GM10266 (cell line): ENCODE measurements at regions not wholly inside any gene's neighbourhood (a gene's known extent, or its start where the extent isn't known, plus 50 kb on each side); places are given as distances from the start of the nearest gene placed in this dataset.

Experiments
- DNase-seq: peaks from one replicate; pipeline ENCODE4 v3.0.0; 2012; ENCODE audit errors: extremely low spot score
- TF ChIP-seq, protein P1 (sequence below): IDR thresholded peaks from 2 replicates; pipeline ENCODE4 v1.5.1; 2012; ENCODE audit warnings: mild to moderate bottlenecking, low read depth; ENCODE audit not compliant: control insufficient read depth, insufficient read depth; ENCODE audit errors: missing control alignments

DNA sequence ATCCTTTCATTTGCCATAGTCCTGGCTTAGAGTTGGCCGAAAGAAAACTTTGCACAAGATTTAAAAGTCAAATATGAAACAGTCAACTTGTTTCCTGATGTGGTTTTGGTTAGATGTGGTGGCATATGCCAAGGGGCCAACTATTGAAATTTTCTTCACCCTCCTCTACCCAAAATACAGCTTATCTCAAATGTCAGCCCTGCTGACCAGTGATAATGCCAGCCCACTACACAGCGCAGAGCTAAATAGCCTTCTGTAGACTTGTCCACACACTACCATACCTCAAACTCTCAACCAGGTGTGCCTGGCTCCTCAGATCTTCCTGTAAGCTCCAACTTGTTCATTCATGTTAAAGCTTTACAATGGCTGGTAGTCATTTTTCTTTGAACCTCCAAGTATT, 368.5 kb upstream of the STAC start:
- no peak for DNase-seq
- TF ChIP-seq, protein P1, sequence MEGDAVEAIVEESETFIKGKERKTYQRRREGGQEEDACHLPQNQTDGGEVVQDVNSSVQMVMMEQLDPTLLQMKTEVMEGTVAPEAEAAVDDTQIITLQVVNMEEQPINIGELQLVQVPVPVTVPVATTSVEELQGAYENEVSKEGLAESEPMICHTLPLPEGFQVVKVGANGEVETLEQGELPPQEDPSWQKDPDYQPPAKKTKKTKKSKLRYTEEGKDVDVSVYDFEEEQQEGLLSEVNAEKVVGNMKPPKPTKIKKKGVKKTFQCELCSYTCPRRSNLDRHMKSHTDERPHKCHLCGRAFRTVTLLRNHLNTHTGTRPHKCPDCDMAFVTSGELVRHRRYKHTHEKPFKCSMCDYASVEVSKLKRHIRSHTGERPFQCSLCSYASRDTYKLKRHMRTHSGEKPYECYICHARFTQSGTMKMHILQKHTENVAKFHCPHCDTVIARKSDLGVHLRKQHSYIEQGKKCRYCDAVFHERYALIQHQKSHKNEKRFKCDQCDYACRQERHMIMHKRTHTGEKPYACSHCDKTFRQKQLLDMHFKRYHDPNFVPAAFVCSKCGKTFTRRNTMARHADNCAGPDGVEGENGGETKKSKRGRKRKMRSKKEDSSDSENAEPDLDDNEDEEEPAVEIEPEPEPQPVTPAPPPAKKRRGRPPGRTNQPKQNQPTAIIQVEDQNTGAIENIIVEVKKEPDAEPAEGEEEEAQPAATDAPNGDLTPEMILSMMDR, result no peak

DNA sequence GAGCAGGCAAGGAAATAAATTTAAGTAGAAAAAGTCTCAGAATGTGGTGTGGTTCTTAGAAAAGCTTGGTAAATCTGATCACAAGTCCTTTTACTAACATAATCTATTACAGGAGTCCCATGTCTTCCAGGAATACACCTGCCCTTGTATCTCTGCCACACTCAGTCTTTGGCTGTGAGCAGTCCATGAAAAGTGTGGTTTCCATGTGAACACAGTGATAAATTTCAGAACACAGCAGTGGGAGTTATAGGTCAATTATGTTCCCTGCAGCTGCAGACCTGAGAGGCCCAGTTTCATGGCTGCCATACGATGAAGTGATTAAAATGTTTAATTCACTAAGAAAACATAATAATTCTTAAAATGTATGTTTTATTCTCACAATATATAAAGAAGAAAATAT, 366.9 kb upstream of the STAC start:
- TF ChIP-seq, protein P1, result no peak
- no peak for DNase-seq

DNA sequence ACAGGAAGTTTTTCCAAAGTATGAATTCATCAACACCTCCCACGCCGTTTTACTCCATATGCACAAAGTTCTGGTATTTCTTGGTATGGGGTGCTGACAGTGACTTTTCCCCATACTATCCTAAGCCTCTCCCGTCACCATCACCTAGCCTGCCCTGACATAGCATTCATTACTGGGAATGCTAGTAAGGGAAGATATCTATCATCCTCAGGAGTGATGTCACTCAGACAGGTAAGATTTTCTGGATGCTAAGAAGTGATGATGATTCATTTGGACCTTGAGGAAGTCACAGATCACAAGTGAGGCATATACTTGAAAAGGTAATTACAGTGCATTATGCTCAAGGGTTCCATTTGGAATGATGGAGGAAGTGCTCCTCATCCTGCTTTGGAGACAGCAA, 355.1 kb upstream of the STAC start:
- no peak for DNase-seq
- TF ChIP-seq, protein P1, result no peak

DNA sequence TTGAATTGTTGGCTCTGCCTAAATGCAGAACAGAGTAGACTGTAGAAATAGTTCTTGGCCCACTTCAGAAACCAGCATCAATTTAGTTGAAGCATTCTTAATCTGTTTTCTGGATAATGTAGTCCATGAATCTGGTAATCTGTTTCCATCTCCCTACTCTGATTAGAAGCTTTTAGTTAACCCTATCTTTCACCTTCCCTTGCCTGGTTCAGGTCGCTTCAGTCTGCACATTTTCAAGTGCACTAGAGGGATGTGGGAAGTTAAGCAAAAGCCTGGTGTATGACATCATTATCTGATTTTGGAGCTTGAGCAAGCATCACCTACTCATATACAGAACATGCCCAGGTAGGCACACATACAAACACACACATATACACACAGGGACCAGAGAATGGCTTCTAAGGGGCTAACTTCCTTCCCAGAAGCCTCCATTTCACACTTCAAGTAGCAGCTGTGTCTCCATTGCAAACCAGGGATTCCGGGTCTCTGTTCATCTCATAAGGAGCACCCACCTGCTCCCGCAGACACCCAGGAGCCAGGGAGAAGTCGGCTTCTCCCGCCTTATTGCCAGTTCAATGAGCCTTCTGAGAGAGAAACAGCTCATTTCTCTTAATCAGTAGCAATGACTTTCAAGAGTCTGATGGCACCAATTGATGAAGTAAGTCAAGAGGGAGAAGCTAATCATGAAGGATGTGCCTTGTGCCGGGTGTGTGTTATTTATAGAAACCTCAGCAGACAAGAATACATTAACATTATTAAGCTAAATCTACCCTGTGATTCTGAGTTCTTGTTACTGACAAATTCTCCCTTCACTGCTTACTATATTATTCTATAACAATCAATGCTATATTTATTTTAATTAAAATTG, 347.9 kb upstream of the STAC start:
- TF ChIP-seq, protein P1, result no peak
- DNase-seq, result no peak

DNA sequence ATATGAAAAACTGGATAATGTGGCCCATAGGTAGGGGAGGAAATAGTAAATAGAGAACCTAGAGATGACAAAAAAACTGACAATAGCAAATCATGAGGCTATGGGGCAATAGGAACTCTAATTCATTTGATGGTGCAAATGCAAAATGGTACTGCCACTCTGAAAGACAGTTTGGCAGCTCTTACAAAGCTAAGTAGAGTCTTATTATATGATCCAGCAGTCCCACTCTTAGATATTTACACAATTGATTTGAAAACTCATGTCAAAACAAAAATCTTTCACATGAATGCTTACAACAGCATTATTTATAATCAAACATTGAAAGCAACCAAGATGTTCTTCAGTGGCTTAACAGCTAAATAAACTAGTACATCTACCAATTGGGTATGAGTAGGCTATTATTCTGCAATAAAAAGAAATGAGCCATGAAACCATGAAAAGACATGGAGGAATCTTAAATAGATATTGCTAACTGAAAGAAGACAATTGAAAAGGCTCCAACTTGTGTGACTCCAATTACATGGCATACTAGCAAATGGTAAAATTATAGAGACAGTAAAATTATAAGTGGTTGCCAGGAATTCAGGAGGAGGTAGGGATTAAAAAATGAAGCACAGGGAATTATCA, 321.8 kb upstream of the STAC start:
- TF ChIP-seq, protein P1, result no peak

DNA sequence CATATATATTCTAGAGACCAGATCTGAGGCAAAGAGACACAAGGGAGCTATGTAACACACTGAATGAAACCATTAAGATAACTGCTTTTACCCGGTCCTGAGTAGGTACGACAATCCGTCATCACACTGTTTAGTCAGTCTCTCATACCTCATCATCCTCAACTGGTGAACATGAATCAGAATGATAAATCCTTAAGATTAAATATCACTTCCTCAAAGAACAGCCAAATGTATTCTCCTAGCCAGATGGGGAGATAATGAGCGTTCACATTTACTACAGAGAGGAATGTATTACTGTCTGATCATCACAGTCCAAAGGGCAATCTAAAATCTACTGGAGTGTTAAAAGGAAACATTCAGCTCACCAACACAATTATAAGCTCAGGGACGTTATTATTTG, 319.4 kb upstream of the STAC start:
- no peak for DNase-seq
- TF ChIP-seq, protein P1, result no peak

More for the DNA sequence above, 321.8 kb upstream of the STAC start:
- DNase-seq, result no peak

DNA sequence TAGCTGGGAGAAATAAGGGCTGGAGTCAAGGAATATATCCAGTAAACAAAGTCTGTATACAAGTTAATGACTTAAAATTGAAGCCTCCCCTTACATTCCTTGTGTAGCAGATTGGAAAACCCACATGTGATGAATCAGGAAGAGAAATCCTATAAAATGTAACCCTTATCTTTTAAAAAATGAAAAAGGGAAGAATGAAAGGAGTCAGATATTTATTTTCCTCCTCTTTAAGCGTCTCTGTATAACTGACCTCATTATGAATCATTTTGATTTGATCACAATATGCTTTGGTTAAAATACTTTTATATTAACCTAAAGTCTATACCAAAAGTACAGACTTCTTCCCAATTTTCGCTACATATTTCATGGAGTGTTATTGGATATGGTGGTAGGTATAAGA, 316.3 kb upstream of the STAC start:
- TF ChIP-seq, protein P1, result no peak
- no peak for DNase-seq
